ENCODE measurements at regions not wholly inside any gene's neighbourhood (a gene's known extent, or its start where the extent isn't known, plus 50 kb on each side); places are given as distances from the start of the nearest gene placed in this dataset.

- TF ChIP-seq CTCF (IDR thresholded peaks at IDR 0.05): no peak
- no peak for TF ChIP-seq POLR2A (IDR thresholded peaks at IDR 0.05)
Measured at GRCh38 chr10:57884965-57885617, 382.6 kb downstream of the IPMK start.
